ENCODE measurements at regions not wholly inside any gene's neighbourhood (a gene's known extent, or its start where the extent isn't known, plus 50 kb on each side); places are given as distances from the start of the nearest gene placed in this dataset.

GRCh38 chr9:25571491-25571890, 106.8 kb downstream of the TUSC1 start:
- no peak overlapping the region for H3K4me3 ChIP-seq (ENCODE audit: low read depth, low read length)
- TF ChIP-seq CTCF (IDR thresholded peaks at IDR 0.05; ENCODE audit: insufficient read depth, low read length, missing control alignments), result no peak
- ChIA-PET CTCF (no interaction called here), POLR2A (no interaction called here)
- no peak for DNase-seq (ENCODE audit: low read depth, low spot score)

- no peak for DNase-seq (ENCODE audit: low read depth, low spot score)
- ChIA-PET CTCF (no interaction called here), POLR2A (no interaction called here)
- H3K4me3 ChIP-seq (ENCODE audit: low read depth, low read length), result no peak overlapping the region
- TF ChIP-seq CTCF (IDR thresholded peaks at IDR 0.05; ENCODE audit: insufficient read depth, low read length, missing control alignments), result no peak
These were observed 107.4 kb downstream of the TUSC1 start for GRCh38 chr9:25570802-25571201.

- no peak for DNase-seq (ENCODE audit: low read depth, low spot score)
- TF ChIP-seq CTCF (IDR thresholded peaks at IDR 0.05; ENCODE audit: insufficient read depth, low read length, missing control alignments), result no peak
- ChIA-PET CTCF (no interaction called here), POLR2A (no interaction called here)
- H3K4me3 ChIP-seq (ENCODE audit: low read depth, low read length), result no peak overlapping the region
These were observed 116.1 kb downstream of the TUSC1 start for GRCh38 chr9:25562101-25562500.

- DNase-seq (ENCODE audit: low read depth, low spot score), result no peak
- H3K4me3 ChIP-seq (ENCODE audit: low read depth, low read length), result no peak overlapping the region
- ChIA-PET CTCF (no interaction called here), POLR2A (no interaction called here)
- TF ChIP-seq CTCF (IDR thresholded peaks at IDR 0.05; ENCODE audit: insufficient read depth, low read length, missing control alignments), result no peak
These were observed 120.5 kb downstream of the TUSC1 start for GRCh38 chr9:25557645-25558300.

DNA sequence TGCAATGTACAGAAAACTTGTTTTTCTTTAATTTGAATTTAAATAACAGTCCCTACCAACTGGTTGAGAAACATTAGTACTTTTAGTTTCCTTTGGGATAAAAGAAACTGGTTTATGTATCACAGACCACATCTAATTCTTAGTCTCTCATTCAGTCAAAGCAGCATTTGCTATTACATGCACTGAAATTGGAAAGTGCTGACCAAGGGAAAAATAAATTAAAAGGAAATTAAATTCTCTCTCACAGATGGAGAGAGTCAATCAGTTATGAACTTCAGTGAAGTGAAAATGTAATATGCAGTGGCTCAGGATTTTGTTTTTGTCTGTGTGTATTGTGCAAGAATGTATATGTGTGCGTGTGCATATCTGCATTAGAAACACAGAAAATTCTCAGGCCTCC, 121.7 kb downstream of the TUSC1 start:
- no peak for DNase-seq (ENCODE audit: low read depth, low spot score)
- no peak overlapping the region for H3K4me3 ChIP-seq (ENCODE audit: low read depth, low read length)
- ChIA-PET CTCF (no interaction called here), POLR2A (no interaction called here)
- TF ChIP-seq CTCF (IDR thresholded peaks at IDR 0.05; ENCODE audit: insufficient read depth, low read length, missing control alignments), result no peak

DNA sequence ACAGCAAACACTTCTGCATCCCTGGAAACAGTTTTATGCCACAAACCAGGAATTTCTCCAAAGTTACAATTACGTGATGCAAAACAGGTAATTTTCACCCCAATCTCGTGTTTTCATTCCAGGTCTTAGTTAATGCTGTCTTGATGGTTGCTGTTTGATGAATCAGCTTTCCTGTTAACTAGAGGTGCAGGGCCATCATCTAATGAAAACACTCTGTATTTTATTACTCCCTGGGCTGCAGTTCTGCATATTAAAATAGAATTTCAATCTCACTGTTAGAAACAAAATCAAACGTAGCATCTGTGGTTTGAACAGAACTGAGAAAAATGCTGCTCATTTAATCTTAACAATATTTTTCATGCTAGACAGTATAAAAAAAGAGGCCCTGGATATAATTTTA, 129.4 kb downstream of the TUSC1 start:
- no peak for DNase-seq (ENCODE audit: low read depth, low spot score)
- no peak overlapping the region for H3K4me3 ChIP-seq (ENCODE audit: low read depth, low read length)
- CTCF ChIA-PET, result no interaction called here
- no peak for TF ChIP-seq CTCF (IDR thresholded peaks at IDR 0.05; ENCODE audit: insufficient read depth, low read length, missing control alignments)
- POLR2A ChIA-PET, result no interaction called here
